GM18909 (cell line): ENCODE measurements at regions not wholly inside any gene's neighbourhood (a gene's known extent, or its start where the extent isn't known, plus 50 kb on each side); places are given as distances from the start of the nearest gene placed in this dataset.
"Not testable (repeated sequence)": the region's sequence is repeated elsewhere in the genome, so short reads cannot be mapped to it uniquely, and the experiment has no call there.

Experiments used
- ATAC-seq: cut with Tn5 transposase; IDR thresholded peaks from one replicate; pipeline ENCODE4 v1.9.1; 2021; ENCODE audit warnings: mild to moderate bottlenecking; ENCODE audit not compliant: unreplicated experiment, poor library complexity

- ATAC-seq, result no peak
Observed at GRCh38 chr12:94819011-94819410, 168.7 kb upstream of the TMCC3 start.

GRCh38 chr12:94817695-94818075, 167.3 kb upstream of the TMCC3 start:
- ATAC-seq, result peak; percentile 43

- ATAC-seq, result not testable (repeated sequence)
Observed at GRCh38 chr12:94817201-94817600, 166.8 kb upstream of the TMCC3 start.

- not testable (repeated sequence) for ATAC-seq
Observed at GRCh38 chr12:94816746-94817145, 166.4 kb upstream of the TMCC3 start.

DNA sequence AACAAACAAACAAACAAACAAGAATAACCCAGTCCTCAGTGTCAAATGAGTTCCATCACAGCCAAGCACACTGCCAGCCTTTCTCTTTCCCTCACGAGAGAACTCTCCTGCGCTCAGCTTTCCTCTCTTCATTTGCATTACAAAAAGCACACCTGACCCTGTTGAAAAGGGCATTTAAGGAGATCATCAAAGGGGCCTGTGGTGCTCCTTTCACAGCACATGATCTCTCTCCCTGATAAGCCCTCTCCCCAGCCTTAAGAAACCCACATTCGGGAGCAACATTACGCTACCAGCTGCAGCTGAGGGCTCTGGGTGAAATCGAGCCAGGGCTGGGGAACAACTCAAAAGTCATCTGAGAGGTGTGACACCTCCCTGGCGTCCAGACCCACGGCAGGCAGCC, 165.6 kb upstream of the TMCC3 start:
- no peak for ATAC-seq

GRCh38 chr12:94815450-94815849, 165.1 kb upstream of the TMCC3 start:
- ATAC-seq, result no peak

DNA sequence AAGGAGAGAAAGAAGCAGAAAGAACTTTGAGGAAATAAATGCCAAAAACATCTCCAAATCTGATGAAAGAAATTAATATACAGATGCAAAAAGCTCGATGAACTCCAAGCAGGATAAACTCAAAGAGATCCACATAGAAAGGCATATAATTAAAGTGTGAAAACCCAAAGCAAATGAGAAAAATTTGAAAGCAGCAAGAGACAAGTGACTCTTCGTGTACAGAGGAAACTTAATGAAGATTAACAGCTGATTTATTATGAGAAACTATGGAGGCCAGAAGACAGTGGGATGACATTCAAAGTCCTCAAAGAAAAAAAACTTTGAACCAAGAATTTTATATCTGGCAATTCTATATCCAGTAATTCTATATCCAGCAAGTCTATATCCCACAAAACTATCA, 163.0 kb upstream of the TMCC3 start:
- no peak for ATAC-seq

- peak; percentile 69 for ATAC-seq
Observed at GRCh38 chr12:94812345-94812744, 162.0 kb upstream of the TMCC3 start.

DNA sequence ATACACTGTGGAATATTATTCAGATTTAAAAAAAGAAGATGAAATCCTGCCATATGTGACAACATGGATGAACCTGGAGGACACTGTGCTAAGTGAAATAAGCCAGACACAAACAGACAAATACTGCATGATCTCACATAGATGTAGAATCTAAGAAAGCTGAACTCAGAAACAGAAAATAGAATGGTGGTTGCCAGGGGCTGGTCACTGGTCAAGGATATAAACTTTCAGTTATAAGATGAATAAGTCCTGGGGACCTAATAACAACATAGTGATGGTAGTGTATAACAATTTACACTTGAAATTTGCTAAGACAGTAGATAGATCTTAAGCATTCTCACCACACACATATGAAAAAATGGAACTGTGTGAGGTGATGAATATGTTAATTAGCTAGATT, 161.3 kb upstream of the TMCC3 start:
- peak; percentile 22 for ATAC-seq

GRCh38 chr12:94807951-94808350, 157.6 kb upstream of the TMCC3 start:
- no peak for ATAC-seq

DNA sequence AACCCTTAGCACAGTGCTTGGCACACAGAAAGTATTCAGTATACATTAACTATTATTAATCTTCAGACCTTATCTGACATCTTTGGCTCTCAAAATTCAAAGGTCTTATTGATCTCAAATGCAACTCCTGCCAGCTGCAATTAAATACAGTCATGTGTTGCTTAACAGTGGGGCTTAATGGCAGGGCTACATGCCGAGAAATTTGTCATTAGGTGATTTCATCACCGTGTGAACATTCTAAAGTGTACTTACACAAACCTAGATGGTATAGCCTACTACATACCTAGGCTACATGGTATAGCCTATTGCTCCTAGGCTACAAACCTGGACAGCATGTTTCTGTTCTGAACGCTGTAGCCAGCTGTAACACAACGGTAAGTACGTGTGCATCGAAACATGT, 156.3 kb upstream of the TMCC3 start:
- ATAC-seq, result no peak

- ATAC-seq, result no peak
Observed at GRCh38 chr12:94805749-94806529, 155.6 kb upstream of the TMCC3 start.

- ATAC-seq, result no peak
Observed at GRCh38 chr12:94803939-94804338, 153.6 kb upstream of the TMCC3 start.

GRCh38 chr12:94802796-94803195, 152.4 kb upstream of the TMCC3 start:
- ATAC-seq, result no peak

DNA sequence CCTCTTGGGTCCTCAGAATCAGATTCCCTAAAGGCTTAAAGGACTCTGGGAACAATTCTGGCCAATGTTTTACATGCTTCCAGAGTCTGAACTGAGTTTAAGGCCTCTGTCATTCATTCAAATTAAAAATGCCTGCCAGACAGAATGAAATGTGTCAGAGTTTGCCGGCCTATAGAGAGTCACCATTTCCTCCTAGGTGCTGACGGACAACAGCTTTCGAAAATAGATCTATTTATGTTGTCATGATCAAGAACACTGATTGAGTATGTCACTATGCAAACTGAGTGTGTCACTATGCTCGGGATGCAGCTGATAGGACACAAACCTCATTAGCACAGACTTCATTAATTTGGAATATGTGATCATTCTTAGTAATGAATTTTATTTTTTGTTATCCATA, 151.4 kb upstream of the TMCC3 start:
- ATAC-seq, result no peak

DNA sequence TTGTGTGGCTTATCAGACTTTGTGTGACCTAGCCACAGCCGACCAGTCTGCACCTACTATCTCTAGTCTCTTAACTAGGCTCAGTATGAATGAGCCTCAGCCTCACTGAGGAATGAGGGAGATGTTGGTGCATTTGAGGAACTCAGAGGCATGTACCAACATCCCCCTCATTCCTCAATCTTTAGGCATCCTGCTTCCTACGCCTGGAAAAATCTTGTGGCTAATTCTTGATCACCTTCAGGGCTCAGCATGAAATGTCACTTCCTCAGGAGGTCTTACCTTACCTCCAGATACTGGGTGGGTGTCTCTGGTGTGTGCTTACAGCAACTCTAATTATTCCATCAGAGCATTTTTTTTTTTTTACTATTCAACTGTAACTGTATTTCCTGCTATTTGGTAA, 148.8 kb upstream of the TMCC3 start:
- no peak for ATAC-seq

DNA sequence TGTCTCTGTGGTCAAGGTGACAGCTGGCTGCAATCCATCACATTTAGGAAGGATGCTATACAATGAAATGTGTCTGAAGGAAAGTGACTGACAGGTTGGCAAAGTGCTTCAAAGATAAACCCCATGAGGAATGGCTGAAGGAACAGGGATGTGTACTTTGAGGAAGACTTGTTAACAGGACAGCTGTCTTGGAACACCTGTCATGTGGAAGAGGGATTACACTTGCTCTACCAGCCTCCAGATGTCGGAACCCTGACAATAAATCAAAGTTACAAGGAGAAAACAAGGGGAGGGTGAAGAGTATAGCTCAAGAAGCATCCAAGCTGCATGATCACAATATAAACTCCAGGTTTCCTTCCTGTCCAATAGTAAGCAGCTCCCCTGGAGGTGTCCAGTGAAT, 147.8 kb upstream of the TMCC3 start:
- ATAC-seq, result no peak

DNA sequence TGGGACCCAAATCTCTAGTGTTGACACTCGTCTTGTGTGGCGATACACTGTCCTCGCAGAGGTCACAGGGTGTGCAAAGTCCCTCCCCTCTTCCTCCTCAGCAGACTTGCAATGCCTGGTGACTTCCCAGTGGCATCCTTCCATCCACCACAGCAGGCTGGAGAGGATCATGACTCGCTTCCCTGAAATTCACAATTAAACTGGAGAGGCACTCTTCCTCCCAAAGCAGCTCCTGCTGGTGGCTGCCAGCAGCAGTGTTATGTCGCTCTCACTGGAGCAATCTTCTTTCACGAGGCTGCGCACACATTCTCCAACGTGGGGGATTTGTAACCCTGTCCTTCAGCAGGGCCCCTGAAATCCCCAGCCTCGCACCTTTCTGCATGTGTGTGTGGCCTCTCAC, 145.2 kb upstream of the TMCC3 start:
- no peak for ATAC-seq

DNA sequence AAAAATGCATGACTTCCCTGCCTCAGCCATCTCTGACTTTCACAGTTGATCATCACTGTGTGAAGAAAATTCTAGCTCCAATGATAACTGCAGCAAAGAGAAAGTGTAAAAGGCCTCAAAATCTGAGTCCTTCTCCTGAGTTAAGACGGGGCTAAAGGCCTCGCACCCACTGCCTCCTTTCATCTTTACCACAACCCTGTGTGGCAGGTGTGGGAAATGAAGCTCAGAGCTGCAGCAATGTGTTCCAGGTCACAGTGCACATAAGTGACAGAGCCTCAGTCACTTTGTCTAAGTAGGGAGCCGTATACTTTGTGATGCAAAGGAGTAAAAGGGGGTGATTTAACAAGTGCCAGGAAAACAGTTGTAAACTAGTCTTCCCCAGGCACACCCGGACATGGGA, 144.7 kb upstream of the TMCC3 start:
- ATAC-seq, result no peak

- no peak for ATAC-seq
Observed at GRCh38 chr12:94793191-94793595, 142.8 kb upstream of the TMCC3 start.

DNA sequence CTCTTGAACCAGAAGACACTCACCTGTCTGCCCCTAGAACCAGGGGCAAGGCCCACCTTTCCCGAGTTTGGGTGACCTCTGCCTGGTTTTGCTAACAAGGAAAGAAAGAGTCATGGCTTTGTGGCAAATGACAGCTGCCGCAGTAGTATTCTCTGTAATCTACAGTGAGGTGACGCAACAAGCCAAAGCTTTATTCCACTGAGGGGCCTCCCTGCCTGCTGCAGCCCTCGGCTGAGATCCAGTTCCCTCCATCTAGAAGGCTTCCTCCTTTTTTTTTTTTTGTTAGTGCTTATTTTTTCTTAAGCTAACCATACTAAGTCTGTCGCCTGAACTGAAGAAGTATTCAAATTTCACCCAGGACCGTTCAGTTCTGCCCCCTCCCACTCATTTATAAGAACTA, 142.3 kb upstream of the TMCC3 start:
- ATAC-seq, result no peak

- ATAC-seq, result no peak
Observed at GRCh38 chr12:94791933-94792332, 141.6 kb upstream of the TMCC3 start.

DNA sequence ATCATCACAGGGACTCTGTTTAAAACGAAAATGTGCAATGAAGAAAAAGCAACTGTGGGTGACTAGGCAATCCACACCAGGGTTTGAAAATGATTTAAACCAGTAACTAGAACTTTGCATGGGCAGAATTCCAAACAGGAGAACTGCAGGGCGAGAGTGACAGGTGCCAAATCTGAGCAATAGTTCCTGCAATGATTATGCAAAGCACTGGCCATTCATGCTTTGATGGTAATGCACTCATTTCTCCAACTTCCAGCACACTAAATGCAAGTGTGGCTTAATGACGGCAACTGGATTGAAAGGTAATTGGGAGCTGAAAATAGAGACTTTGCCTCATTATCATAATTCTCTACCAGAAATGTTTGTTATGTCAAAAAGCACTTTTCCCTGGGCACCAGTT, 140.5 kb upstream of the TMCC3 start:
- no peak for ATAC-seq
